Peyer's patch (tissue), 4 donors: ENCODE measurements at regions not wholly inside any gene's neighbourhood (a gene's known extent, or its start where the extent isn't known, plus 50 kb on each side); places are given as distances from the start of the nearest gene placed in this dataset.

Source experiments
- DNase-seq, 3 donors: peaks; one replicate each; pipeline ENCODE4 v3.0.0-alpha.2; 2017 to 2019
- H3K27ac ChIP-seq, 4 donors: fragments of 200-600 bp; sonication (generic); one replicate each; pipeline ENCODE4 v1.5.1; 2016 to 2019
- H3K27me3 ChIP-seq, 2 donors: fragments of 200-600 bp; sonication (generic); one replicate each; pipeline ENCODE4 v1.5.1; 2019
- H3K36me3 ChIP-seq, 3 donors: fragments of 200-600 bp; sonication (generic); one replicate each; pipeline ENCODE4 v1.5.1; 2016 to 2019
- H3K4me1 ChIP-seq, 4 donors: fragments of 200-600 bp; sonication (generic); one replicate each; pipeline ENCODE4 v1.5.1; 2016 to 2019
- H3K4me3 ChIP-seq, 4 donors: fragments of 200-600 bp; sonication (generic); 1 replicate in 3 of 4; 2 replicates in 1 of 4; pipeline ENCODE4 v1.5.1; 2016 to 2019; ENCODE audit warnings: mild to moderate bottlenecking in 1 of 4
- H3K9me3 ChIP-seq, 4 donors: fragments of 200-600 bp; sonication (generic); one replicate each; pipeline ENCODE4 v1.5.1; 2016 to 2019; ENCODE audit warnings: mild to moderate bottlenecking in 1 of 4
- CTCF ChIP-seq, 6 experiments: fragments of 450-650 bp in 4 of 6; fragments of 200-600 bp in 2 of 6; sonication (generic) in 1 of 6; IDR thresholded peaks; one replicate each; pipeline ENCODE4 v1.5.1; 2017 to 2019; ENCODE audit warnings: antibody characterized with exemption in 6 of 6, mild to moderate bottlenecking in 3 of 6, moderate library complexity in 1 of 6
- POLR2A ChIP-seq, 2 donors: fragments of 450-650 bp; IDR thresholded peaks; one replicate each; pipeline ENCODE4 v1.5.1; 2017; ENCODE audit warnings: antibody characterized with exemption in 2 of 2, mild to moderate bottlenecking in 2 of 2, moderate library complexity in 2 of 2

GRCh38 chr18:29494371-29494770, 1317.4 kb upstream of the CDH2 start:
- Histone ChIP-seq H3K9me3 (no peaks in the 10 kb centered on the region), H3K36me3 (no peaks in the 10 kb centered on the region), H3K27me3 (no peaks in the 10 kb centered on the region), H3K4me3 (no peak overlapping the region), H3K4me1 (no peaks in the 10 kb centered on the region), H3K27ac (no peak overlapping the region)
- no peak for DNase-seq
- TF ChIP-seq POLR2A (IDR thresholded peaks at IDR 0.05) (no peak), CTCF (IDR thresholded peaks at IDR 0.05) (no peak)

GRCh38 chr18:29491907-29492306, 1315.0 kb upstream of the CDH2 start:
- TF ChIP-seq POLR2A (IDR thresholded peaks at IDR 0.05) (no peak), CTCF (IDR thresholded peaks at IDR 0.05) (no peak)
- Histone ChIP-seq H3K36me3 (no peaks in the 10 kb centered on the region), H3K27me3 (no peaks in the 10 kb centered on the region), H3K4me1 (no peaks in the 10 kb centered on the region), H3K9me3 (no peaks in the 10 kb centered on the region), H3K27ac (no peak overlapping the region), H3K4me3 (no peak overlapping the region)
- DNase-seq, result no peak

- TF ChIP-seq CTCF (IDR thresholded peaks at IDR 0.05) (no peak), POLR2A (IDR thresholded peaks at IDR 0.05) (no peak)
- Histone ChIP-seq H3K27me3 (no peaks in the 10 kb centered on the region), H3K4me3 (no peak overlapping the region), H3K27ac (no peak overlapping the region), H3K36me3 (no peaks in the 10 kb centered on the region), H3K9me3 (no peaks in the 10 kb centered on the region), H3K4me1 (no peaks in the 10 kb centered on the region)
- DNase-seq, result no peak
Observed at GRCh38 chr18:29488617-29489016, 1311.7 kb upstream of the CDH2 start.

GRCh38 chr18:29465526-29465925, 1288.6 kb upstream of the CDH2 start:
- Histone ChIP-seq H3K27me3 (no peaks in the 10 kb centered on the region), H3K36me3 (no peaks in the 10 kb centered on the region), H3K27ac (no peak overlapping the region), H3K4me1 (no peaks in the 10 kb centered on the region), H3K4me3 (no peak overlapping the region), H3K9me3 (no peaks in the 10 kb centered on the region)
- no peak for TF ChIP-seq CTCF (IDR thresholded peaks at IDR 0.05)
- no peak for TF ChIP-seq POLR2A (IDR thresholded peaks at IDR 0.05)
- no peak for DNase-seq

GRCh38 chr18:29459972-29460371, 1283.0 kb upstream of the CDH2 start:
- no peaks in the 10 kb centered on the region for H3K36me3 ChIP-seq
- H3K27me3 ChIP-seq, result no peaks in the 10 kb centered on the region
- no peak overlapping the region for H3K4me3 ChIP-seq
- H3K4me1 ChIP-seq, result no peaks in the 10 kb centered on the region
- TF ChIP-seq CTCF (IDR thresholded peaks at IDR 0.05) (no peak), POLR2A (IDR thresholded peaks at IDR 0.05) (no peak)
- DNase-seq, result no peak
- peaks cover 0 to 5% (median 0%) of the 10 kb centered on the region in 4 donors for H3K9me3 ChIP-seq
- H3K27ac ChIP-seq, result no peak overlapping the region

- H3K27me3 ChIP-seq, result no peaks in the 10 kb centered on the region
- no peak for DNase-seq
- TF ChIP-seq POLR2A (IDR thresholded peaks at IDR 0.05), result no peak
- no peak for TF ChIP-seq CTCF (IDR thresholded peaks at IDR 0.05)
- H3K4me3 ChIP-seq, result no peak overlapping the region
- H3K9me3 ChIP-seq, result peaks cover 0 to 9% (median 0%) of the 10 kb centered on the region in 4 donors
- no peak overlapping the region for H3K27ac ChIP-seq
- no peaks in the 10 kb centered on the region for H3K4me1 ChIP-seq
- no peaks in the 10 kb centered on the region for H3K36me3 ChIP-seq
Observed at GRCh38 chr18:29457316-29457889, 1280.5 kb upstream of the CDH2 start.
